ENCODE measurements at regions not wholly inside any gene's neighbourhood (a gene's known extent, or its start where the extent isn't known, plus 50 kb on each side); places are given as distances from the start of the nearest gene placed in this dataset.

DNA sequence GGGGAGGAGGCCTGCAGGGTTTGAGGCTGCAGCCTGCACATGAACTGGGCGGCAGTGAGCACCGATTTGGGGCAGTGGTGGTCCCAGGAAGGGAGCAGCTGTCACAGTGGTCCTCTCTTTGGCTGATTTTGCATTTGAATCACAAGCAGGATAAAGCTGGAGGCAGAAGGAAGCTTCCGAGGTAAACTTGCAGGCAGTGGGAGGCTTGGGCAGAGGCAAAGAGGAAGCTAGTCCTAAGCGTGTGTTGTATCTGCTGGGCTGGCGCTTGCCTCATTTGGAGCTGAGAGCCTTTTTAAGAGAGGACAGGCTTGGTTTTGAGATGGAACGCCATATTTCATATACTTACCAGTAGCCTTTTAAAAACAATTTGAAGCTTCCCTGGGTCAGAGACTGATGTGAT lies 177.2 kb upstream of the PODXL start:
- no peak for TF ChIP-seq POLR2A (IDR thresholded peaks at IDR 0.05)
- TF ChIP-seq, protein P1, sequence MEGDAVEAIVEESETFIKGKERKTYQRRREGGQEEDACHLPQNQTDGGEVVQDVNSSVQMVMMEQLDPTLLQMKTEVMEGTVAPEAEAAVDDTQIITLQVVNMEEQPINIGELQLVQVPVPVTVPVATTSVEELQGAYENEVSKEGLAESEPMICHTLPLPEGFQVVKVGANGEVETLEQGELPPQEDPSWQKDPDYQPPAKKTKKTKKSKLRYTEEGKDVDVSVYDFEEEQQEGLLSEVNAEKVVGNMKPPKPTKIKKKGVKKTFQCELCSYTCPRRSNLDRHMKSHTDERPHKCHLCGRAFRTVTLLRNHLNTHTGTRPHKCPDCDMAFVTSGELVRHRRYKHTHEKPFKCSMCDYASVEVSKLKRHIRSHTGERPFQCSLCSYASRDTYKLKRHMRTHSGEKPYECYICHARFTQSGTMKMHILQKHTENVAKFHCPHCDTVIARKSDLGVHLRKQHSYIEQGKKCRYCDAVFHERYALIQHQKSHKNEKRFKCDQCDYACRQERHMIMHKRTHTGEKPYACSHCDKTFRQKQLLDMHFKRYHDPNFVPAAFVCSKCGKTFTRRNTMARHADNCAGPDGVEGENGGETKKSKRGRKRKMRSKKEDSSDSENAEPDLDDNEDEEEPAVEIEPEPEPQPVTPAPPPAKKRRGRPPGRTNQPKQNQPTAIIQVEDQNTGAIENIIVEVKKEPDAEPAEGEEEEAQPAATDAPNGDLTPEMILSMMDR (IDR thresholded peaks at IDR 0.05): no peak

Data from right lobe of liver (tissue), 4 donors.